Tibial artery (tissue), 4 donors: ENCODE measurements at regions not wholly inside any gene's neighbourhood (a gene's known extent, or its start where the extent isn't known, plus 50 kb on each side); places are given as distances from the start of the nearest gene placed in this dataset.
A peak's percentile ranks its signal among the peaks of the same experiment; 100 is the strongest.

Experiments used
- DNase-seq, 2 donors: peaks; one replicate each; pipeline ENCODE4 v3.0.0-alpha.2; 2019
- H3K27ac ChIP-seq, 2 donors: fragments of 200-600 bp; sonication (generic) in 1 of 2; 1 replicate in 1 of 2; 2 replicates in 1 of 2; pipeline ENCODE4 v1.5.1; 2018 to 2019; ENCODE audit warnings: mild to moderate bottlenecking in 1 of 2
- H3K27me3 ChIP-seq, 2 donors: fragments of 200-600 bp; sonication (generic) in 1 of 2; one replicate each; pipeline versions ENCODE4 v1.5.1 to v1.6.0; 2016 to 2019
- H3K36me3 ChIP-seq, 3 donors: fragments of 200-600 bp; sonication (generic) in 2 of 3; one replicate each; pipeline ENCODE4 v1.5.1; 2016 to 2019; ENCODE audit warnings: mild to moderate bottlenecking in 2 of 3
- H3K4me1 ChIP-seq, 4 donors: fragments of 200-600 bp; sonication (generic) in 2 of 4; 1 replicate in 3 of 4; 2 replicates in 1 of 4; pipeline ENCODE4 v1.5.1; 2016 to 2019
- H3K4me3 ChIP-seq, 2 donors: fragments of 200-600 bp; sonication (generic) in 1 of 2; 1 replicate in 1 of 2; 2 replicates in 1 of 2; pipeline ENCODE4 v1.5.1; 2018 to 2019; ENCODE audit warnings: mild to moderate bottlenecking in 2 of 2
- H3K9me3 ChIP-seq, 3 donors: fragments of 200-600 bp; sonication (generic) in 1 of 3; one replicate each; pipeline ENCODE4 v1.5.1; 2016 to 2019
- intact Hi-C: fragments of 100-400 bp; cut with DNase I; formaldehyde crosslinking; loops from one replicate; pipeline ENCODE4 v1.15.0; 2023; ENCODE audit warnings: low total_unique reads
- TF ChIP-seq, protein P1 (sequence below), 2 experiments: fragments of 200-600 bp in 1 of 2; fragments of 450-650 bp in 1 of 2; IDR thresholded peaks; one replicate each; pipeline ENCODE4 v1.5.1; 2017 to 2019; ENCODE audit warnings: antibody characterized with exemption in 2 of 2, mild to moderate bottlenecking in 1 of 2, moderate library complexity in 1 of 2

DNA sequence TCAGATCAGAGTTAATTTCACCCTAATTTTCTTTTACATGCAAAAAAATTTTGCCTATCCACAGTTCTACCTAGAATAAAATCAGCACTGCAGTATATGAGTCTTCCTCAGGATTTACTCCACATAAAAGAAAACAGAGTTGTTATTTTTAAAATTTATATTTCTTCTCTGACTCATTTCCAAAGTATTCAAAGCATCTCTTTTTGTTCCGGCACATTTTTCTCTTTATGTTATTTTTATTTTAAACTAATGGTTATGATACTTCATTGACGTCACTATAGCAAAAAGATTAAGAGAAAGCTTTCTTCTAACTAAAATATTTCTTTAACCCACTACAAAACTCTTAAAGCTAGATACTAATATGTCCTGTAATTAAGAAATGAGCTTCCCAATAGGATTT lies 590.4 kb downstream of the PRELID2 start:
- intact Hi-C loops, result no loop called here
- Histone ChIP-seq H3K36me3 (no peaks in the 10 kb centered on the region), H3K4me3 (peak overlapping the region; percentile 9 to 15), H3K4me1 (peaks cover 0 to 45% (median 11%) of the 10 kb centered on the region in 4 donors), H3K27me3 (no peaks in the 10 kb centered on the region), H3K27ac (peak overlapping the region; percentile 8 to 58), H3K9me3 (no peaks in the 10 kb centered on the region)
- no peak for DNase-seq
- TF ChIP-seq, protein P1, sequence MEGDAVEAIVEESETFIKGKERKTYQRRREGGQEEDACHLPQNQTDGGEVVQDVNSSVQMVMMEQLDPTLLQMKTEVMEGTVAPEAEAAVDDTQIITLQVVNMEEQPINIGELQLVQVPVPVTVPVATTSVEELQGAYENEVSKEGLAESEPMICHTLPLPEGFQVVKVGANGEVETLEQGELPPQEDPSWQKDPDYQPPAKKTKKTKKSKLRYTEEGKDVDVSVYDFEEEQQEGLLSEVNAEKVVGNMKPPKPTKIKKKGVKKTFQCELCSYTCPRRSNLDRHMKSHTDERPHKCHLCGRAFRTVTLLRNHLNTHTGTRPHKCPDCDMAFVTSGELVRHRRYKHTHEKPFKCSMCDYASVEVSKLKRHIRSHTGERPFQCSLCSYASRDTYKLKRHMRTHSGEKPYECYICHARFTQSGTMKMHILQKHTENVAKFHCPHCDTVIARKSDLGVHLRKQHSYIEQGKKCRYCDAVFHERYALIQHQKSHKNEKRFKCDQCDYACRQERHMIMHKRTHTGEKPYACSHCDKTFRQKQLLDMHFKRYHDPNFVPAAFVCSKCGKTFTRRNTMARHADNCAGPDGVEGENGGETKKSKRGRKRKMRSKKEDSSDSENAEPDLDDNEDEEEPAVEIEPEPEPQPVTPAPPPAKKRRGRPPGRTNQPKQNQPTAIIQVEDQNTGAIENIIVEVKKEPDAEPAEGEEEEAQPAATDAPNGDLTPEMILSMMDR (IDR thresholded peaks at IDR 0.05), result no peak

DNA sequence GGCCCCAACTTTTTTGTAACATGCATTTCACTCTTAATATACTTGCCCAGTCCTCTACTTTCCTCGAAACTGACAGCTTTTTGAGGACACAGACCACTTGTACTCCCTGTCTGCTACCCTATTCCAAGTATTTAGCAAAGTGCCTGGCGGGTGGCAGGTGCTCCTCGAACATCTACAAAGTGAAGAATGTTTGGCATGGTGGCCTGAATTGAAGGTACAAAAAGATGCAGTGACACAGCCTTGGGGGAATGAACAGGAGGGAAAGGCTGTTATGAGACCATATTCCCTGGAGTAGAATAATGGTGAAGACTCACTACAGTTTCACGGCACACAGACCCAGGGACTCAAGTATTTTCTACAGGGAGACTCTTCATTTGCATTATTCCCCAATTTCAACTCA lies 590.9 kb downstream of the PRELID2 start:
- TF ChIP-seq, protein P1 (IDR thresholded peaks at IDR 0.05), result no peak
- no peak overlapping the region for H3K4me3 ChIP-seq
- H3K27ac ChIP-seq, result peak overlapping the region in 1 of 2 donors; percentile 58
- DNase-seq, result no peak
- intact Hi-C loops, result no loop called here
- H3K4me1 ChIP-seq, result peaks cover 0 to 45% (median 11%) of the 10 kb centered on the region in 4 donors
- no peaks in the 10 kb centered on the region for H3K9me3 ChIP-seq
- no peaks in the 10 kb centered on the region for H3K27me3 ChIP-seq
- no peaks in the 10 kb centered on the region for H3K36me3 ChIP-seq

- Histone ChIP-seq H3K27me3 (no peaks in the 10 kb centered on the region), H3K4me1 (peaks cover 0 to 45% (median 11%) of the 10 kb centered on the region in 4 donors), H3K4me3 (no peak overlapping the region), H3K36me3 (no peaks in the 10 kb centered on the region), H3K27ac (no peak overlapping the region), H3K9me3 (no peaks in the 10 kb centered on the region)
- DNase-seq, result no peak
- TF ChIP-seq, protein P1 (IDR thresholded peaks at IDR 0.05), result no peak
- intact Hi-C loops, result no loop called here
Measured at GRCh38 chr5:145243016-145243415, 592.1 kb downstream of the PRELID2 start.

DNA sequence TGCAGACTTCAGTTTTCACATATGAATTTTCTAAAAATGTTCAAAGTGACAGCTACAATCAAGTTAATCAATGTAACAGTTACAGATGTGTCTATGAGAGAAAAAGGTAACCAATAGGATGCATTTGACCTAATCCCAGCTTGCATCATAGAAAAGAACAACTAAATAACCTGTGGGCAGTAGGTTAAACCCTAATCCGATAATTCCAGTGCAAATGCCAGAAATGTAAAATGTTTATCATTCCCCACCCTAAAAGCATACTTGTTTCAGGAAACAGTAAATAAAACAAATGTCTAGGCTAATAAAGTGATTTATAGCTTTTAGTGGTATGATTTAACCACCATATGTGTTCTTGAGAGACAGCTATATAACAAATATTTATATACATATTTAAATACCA lies 592.6 kb downstream of the PRELID2 start:
- Histone ChIP-seq H3K4me1 (peaks cover 0 to 45% (median 11%) of the 10 kb centered on the region in 4 donors), H3K27ac (no peak overlapping the region), H3K4me3 (no peak overlapping the region), H3K9me3 (no peaks in the 10 kb centered on the region), H3K27me3 (no peaks in the 10 kb centered on the region), H3K36me3 (no peaks in the 10 kb centered on the region)
- intact Hi-C loops, result no loop called here
- DNase-seq, result no peak
- TF ChIP-seq, protein P1 (IDR thresholded peaks at IDR 0.05), result no peak

DNA sequence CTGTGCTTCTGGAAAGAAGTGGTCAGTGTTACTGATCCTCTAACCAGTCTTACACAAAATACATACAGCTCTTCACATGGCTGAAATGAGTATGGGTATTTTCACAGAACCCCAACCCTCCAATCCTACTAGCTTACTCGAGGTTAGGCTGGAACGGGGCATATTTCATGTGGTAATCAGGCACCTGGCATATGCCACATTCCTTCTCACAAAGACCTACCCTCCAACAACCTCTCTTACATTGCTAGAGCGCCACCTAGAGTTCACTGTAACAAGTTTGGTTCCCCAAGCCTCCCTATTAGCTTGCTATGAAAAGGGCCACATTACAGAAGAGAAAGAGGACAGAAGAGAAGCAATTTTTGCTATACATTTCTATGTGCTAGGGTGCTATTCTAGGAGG lies 597.3 kb downstream of the PRELID2 start:
- intact Hi-C loops, result no loop called here
- DNase-seq, result no peak
- H3K4me1 ChIP-seq, result peaks cover 0 to 24% (median 0%) of the 10 kb centered on the region in 4 donors
- H3K36me3 ChIP-seq, result no peaks in the 10 kb centered on the region
- H3K27ac ChIP-seq, result no peak overlapping the region
- no peaks in the 10 kb centered on the region for H3K27me3 ChIP-seq
- no peaks in the 10 kb centered on the region for H3K9me3 ChIP-seq
- no peak overlapping the region for H3K4me3 ChIP-seq
- TF ChIP-seq, protein P1 (IDR thresholded peaks at IDR 0.05), result no peak

DNA sequence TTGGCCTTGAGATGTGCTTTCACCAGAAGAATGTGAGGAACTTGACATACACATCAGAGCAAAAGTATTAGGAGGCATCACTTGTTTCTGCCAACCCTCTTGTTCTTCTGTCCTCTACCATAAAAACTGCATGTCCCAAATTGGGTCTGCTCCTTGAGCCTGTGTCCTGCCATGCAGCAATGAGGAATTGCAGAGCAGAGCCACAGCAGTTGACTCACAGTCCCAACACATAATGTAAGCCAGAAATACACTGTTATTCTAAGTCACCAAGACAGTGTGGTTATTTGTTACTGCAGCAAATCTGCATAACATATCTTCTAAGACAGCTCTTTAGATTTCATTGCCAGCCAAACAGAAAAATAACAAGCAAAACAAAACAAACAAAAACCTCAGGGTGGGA lies 598.2 kb downstream of the PRELID2 start:
- intact Hi-C loops, result no loop called here
- no peak for DNase-seq
- Histone ChIP-seq H3K27ac (no peak overlapping the region), H3K27me3 (no peaks in the 10 kb centered on the region), H3K9me3 (no peaks in the 10 kb centered on the region), H3K4me1 (peaks cover 0 to 16% (median 0%) of the 10 kb centered on the region in 4 donors), H3K36me3 (no peaks in the 10 kb centered on the region), H3K4me3 (no peak overlapping the region)
- TF ChIP-seq, protein P1 (IDR thresholded peaks at IDR 0.05), result no peak
